Neural progenitor cell (in vitro differentiated cells): ENCODE measurements at regions not wholly inside any gene's neighbourhood (a gene's known extent, or its start where the extent isn't known, plus 50 kb on each side); places are given as distances from the start of the nearest gene placed in this dataset.
"Not testable (repeated sequence)": the region's sequence is repeated elsewhere in the genome, so short reads cannot be mapped to it uniquely, and the experiment has no call there.

ENCODE experiments used
- DNase-seq: peaks from one replicate; pipeline ENCODE4 v3.0.0-alpha.2; 2016; ENCODE audit warnings: low spot score
- H2AFZ ChIP-seq: fragments of 200-600 bp; sonication (generic); replicated peaks from 2 replicates; pipeline ENCODE4 v1.6.1; 2016; ENCODE audit warnings: antibody characterized with exemption
- H3F3A ChIP-seq: fragments of 200-600 bp; sonication (generic); 2 replicates; pipeline ENCODE4 v1.6.1; 2016; ENCODE audit warnings: antibody characterized with exemption, low read depth
- H3K27ac ChIP-seq: fragments of 200-600 bp; sonication (generic); 2 replicates; pipeline ENCODE4 v1.5.1; 2016; ENCODE audit warnings: mild to moderate bottlenecking
- H3K27me3 ChIP-seq: fragments of 200-600 bp; sonication (generic); 2 replicates; pipeline ENCODE4 v1.6.1; 2016; ENCODE audit warnings: mild to moderate bottlenecking, moderate library complexity
- H3K36me3 ChIP-seq: fragments of 200-600 bp; sonication (generic); 2 replicates; pipeline ENCODE4 v1.5.1; 2016
- H3K4me1 ChIP-seq: fragments of 200-600 bp; sonication (generic); 2 replicates; pipeline ENCODE4 v1.6.1; 2016; ENCODE audit warnings: mixed run types
- H3K4me2 ChIP-seq: fragments of 200-600 bp; sonication (generic); 2 replicates; pipeline ENCODE4 v1.6.1; 2016
- H3K4me3 ChIP-seq: fragments of 200-600 bp; sonication (generic); 2 replicates; pipeline ENCODE4 v1.5.1; 2016
- H3K79me2 ChIP-seq: fragments of 200-600 bp; sonication (generic); 2 replicates; pipeline ENCODE4 v1.6.1; 2016; ENCODE audit warnings: low read depth
- H3K9ac ChIP-seq: fragments of 200-600 bp; sonication (generic); 2 replicates; pipeline ENCODE4 v1.6.1; 2016
- H3K9me3 ChIP-seq: fragments of 200-600 bp; sonication (generic); 2 replicates; pipeline ENCODE4 v1.5.1; 2016; ENCODE audit warnings: low read depth
- H4K20me1 ChIP-seq: fragments of 200-600 bp; sonication (generic); 2 replicates; pipeline ENCODE4 v1.6.1; 2016; ENCODE audit warnings: low read depth
- H3K27ac Mint-ChIP-seq: 3 replicates; pipeline ENCODE4 v1.8.0; 2021; ENCODE audit warnings: mixed read lengths
- H3K27me3 Mint-ChIP-seq: 2 replicates; pipeline ENCODE4 v1.8.0; 2022; ENCODE audit warnings: low read depth, mild to moderate bottlenecking, inconsistent platforms, moderate library complexity, mixed read lengths; ENCODE audit not compliant: insufficient read depth
- H3K36me3 Mint-ChIP-seq: 3 replicates; pipeline ENCODE4 v1.8.0; 2021; ENCODE audit warnings: mixed read lengths
- H3K4me1 Mint-ChIP-seq: 3 replicates; pipeline ENCODE4 v1.8.0; 2021; ENCODE audit warnings: mixed read lengths
- H3K4me3 Mint-ChIP-seq: 3 replicates; pipeline ENCODE4 v1.8.0; 2021; ENCODE audit warnings: mild to moderate bottlenecking, moderate library complexity, mixed read lengths
- H3K9me3 Mint-ChIP-seq: 3 replicates; pipeline ENCODE4 v1.8.0; 2020; ENCODE audit warnings: mixed read lengths
- CTCF ChIP-seq: fragments of 200-600 bp; sonication (generic); IDR thresholded peaks from 2 replicates; pipeline ENCODE4 v1.5.1; 2017; ENCODE audit warnings: antibody characterized with exemption, mild to moderate bottlenecking
- EZH2 ChIP-seq: fragments of 200-600 bp; sonication (generic); IDR thresholded peaks from 2 replicates; pipeline ENCODE4 v1.6.1; 2017; ENCODE audit warnings: antibody characterized with exemption, mild to moderate bottlenecking, moderate library complexity
- EZH2phosphoT487 ChIP-seq: fragments of 200-600 bp; sonication (generic); IDR thresholded peaks from 2 replicates; pipeline ENCODE4 v1.6.1; 2017; ENCODE audit warnings: antibody characterized with exemption

DNA sequence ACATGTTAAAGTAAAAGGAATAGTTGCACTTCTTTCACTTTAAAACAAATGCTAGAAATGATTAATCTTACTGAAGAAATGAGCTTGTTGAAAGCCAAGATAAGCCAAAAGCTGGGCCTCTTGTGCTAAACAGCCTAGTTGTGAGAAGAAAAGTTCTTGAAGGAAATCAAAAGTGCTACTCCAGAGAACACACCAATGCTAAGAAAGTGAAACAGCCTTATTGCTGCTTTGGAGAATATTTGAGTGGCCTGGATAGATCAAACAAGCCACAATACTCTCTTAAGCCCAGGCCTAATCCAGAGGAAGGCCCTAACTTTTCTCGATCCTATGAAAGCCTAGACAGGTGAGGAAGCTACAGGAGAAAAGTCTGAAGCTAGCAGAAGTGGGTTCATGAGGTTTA lies 967.9 kb upstream of the INTU start:
- H3K9me3 ChIP-seq, result no peaks in the 10 kb centered on the region
- H2AFZ ChIP-seq, result no peak overlapping the region
- Mint-ChIP-seq H3K36me3 (no peaks in the 10 kb centered on the region), H3K4me1 (no peaks in the 10 kb centered on the region), H3K27ac (no peak overlapping the region), H3K4me3 (no peak overlapping the region), H3K9me3 (no peaks in the 10 kb centered on the region), H3K27me3 (no peaks in the 10 kb centered on the region)
- no peaks in the 10 kb centered on the region for H3K27me3 ChIP-seq
- H3K79me2 ChIP-seq, result no peaks in the 10 kb centered on the region
- DNase-seq, result no peak
- H3K4me1 ChIP-seq, result no peaks in the 10 kb centered on the region
- no peaks in the 10 kb centered on the region for H3F3A ChIP-seq
- H3K27ac ChIP-seq, result no peak overlapping the region
- no peak overlapping the region for H3K4me2 ChIP-seq
- no peaks in the 10 kb centered on the region for H4K20me1 ChIP-seq
- no peaks in the 10 kb centered on the region for H3K36me3 ChIP-seq
- TF ChIP-seq EZH2 (no peak), EZH2phosphoT487 (no peak), CTCF (no peak)
- H3K9ac ChIP-seq, result no peak overlapping the region
- H3K4me3 ChIP-seq, result no peak overlapping the region

DNA sequence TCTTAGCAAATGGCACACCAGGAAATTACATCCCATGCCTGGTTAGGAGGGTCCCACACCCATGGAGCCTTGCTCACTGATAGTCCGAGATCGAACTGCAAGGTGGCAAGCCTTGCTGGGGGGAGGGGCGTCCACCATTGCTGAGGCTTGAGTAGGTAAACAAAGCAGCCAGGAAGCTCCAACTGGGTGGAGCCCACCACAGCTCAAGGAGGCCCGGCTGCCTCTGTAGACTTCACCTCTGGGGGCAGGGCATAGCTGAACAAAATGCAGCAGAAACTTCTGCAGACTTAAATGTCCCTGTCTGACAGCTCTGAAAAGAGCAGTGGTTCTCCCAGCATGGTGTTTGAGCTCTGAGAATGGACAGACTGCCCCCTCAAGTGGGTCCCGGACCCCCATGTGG lies 962.7 kb upstream of the INTU start:
- not testable (repeated sequence) for H4K20me1 ChIP-seq, H3K4me3 ChIP-seq, H3K27ac Mint-ChIP-seq, H3K4me1 ChIP-seq, H3K36me3 ChIP-seq, H3K4me3 Mint-ChIP-seq, H3K27me3 ChIP-seq, H3K36me3 Mint-ChIP-seq, H3K79me2 ChIP-seq, H3K27me3 Mint-ChIP-seq, H3K27ac ChIP-seq, H3K9me3 Mint-ChIP-seq, H3K9ac ChIP-seq, H2AFZ ChIP-seq, H3F3A ChIP-seq, H3K9me3 ChIP-seq, DNase-seq, H3K4me2 ChIP-seq, H3K4me1 Mint-ChIP-seq

GRCh38 chr4:126678618-126679017 lies 954.1 kb upstream of the INTU start:
- H3K4me3 ChIP-seq, result no peak overlapping the region
- H3K4me2 ChIP-seq, result no peak overlapping the region
- H3K79me2 ChIP-seq, result no peaks in the 10 kb centered on the region
- no peaks in the 10 kb centered on the region for H3K9me3 Mint-ChIP-seq
- peak; percentile 3 for DNase-seq
- H3K4me1 Mint-ChIP-seq, result peaks cover 4% of the 10 kb centered on the region
- no peak overlapping the region for H3K9ac ChIP-seq
- H3K27ac ChIP-seq, result no peak overlapping the region
- H3K27ac Mint-ChIP-seq, result no peak overlapping the region
- no peak for TF ChIP-seq CTCF
- no peak for TF ChIP-seq EZH2phosphoT487
- no peak for TF ChIP-seq EZH2
- H3K27me3 Mint-ChIP-seq, result no peaks in the 10 kb centered on the region
- H3K36me3 ChIP-seq, result no peaks in the 10 kb centered on the region
- no peaks in the 10 kb centered on the region for H3K36me3 Mint-ChIP-seq
- H3K9me3 ChIP-seq, result no peaks in the 10 kb centered on the region
- H4K20me1 ChIP-seq, result no peaks in the 10 kb centered on the region
- H3K27me3 ChIP-seq, result no peaks in the 10 kb centered on the region
- no peak overlapping the region for H2AFZ ChIP-seq
- H3K4me1 ChIP-seq, result peaks cover 6% of the 10 kb centered on the region
- H3F3A ChIP-seq, result no peaks in the 10 kb centered on the region
- no peak overlapping the region for H3K4me3 Mint-ChIP-seq

- H3K4me3 ChIP-seq, result no peak overlapping the region
- TF ChIP-seq CTCF (no peak), EZH2 (no peak), EZH2phosphoT487 (no peak)
- H3K4me3 Mint-ChIP-seq, result no peak overlapping the region
Measured at GRCh38 chr4:126679303-126679702, 953.5 kb upstream of the INTU start.

More at GRCh38 chr4:126679303-126679702, 953.5 kb upstream of the INTU start:
- H3K36me3 Mint-ChIP-seq, result no peaks in the 10 kb centered on the region
- H2AFZ ChIP-seq, result no peak overlapping the region
- no peaks in the 10 kb centered on the region for H4K20me1 ChIP-seq
- no peaks in the 10 kb centered on the region for H3K27me3 ChIP-seq
- H3K9me3 ChIP-seq, result no peaks in the 10 kb centered on the region
- no peak overlapping the region for H3K27ac Mint-ChIP-seq
- H3F3A ChIP-seq, result no peaks in the 10 kb centered on the region
- H3K4me1 ChIP-seq, result peaks cover 6% of the 10 kb centered on the region
- H3K9ac ChIP-seq, result no peak overlapping the region
- no peaks in the 10 kb centered on the region for H3K36me3 ChIP-seq
- no peaks in the 10 kb centered on the region for H3K79me2 ChIP-seq
- no peak overlapping the region for H3K4me2 ChIP-seq
- no peak overlapping the region for H3K27ac ChIP-seq
- no peak for DNase-seq
- H3K27me3 Mint-ChIP-seq, result no peaks in the 10 kb centered on the region
- peaks cover 4% of the 10 kb centered on the region for H3K4me1 Mint-ChIP-seq
- H3K9me3 Mint-ChIP-seq, result no peaks in the 10 kb centered on the region
